ENCODE measurements at regions not wholly inside any gene's neighbourhood (a gene's known extent, or its start where the extent isn't known, plus 50 kb on each side); places are given as distances from the start of the nearest gene placed in this dataset.

- TF ChIP-seq EP300 (IDR thresholded peaks at IDR 0.05) (no peak), CTCF (IDR thresholded peaks at IDR 0.05) (no peak), POLR2A (IDR thresholded peaks at IDR 0.05) (no peak)
Measured at GRCh38 chr1:8145545-8146202, 119.6 kb upstream of the ERRFI1 start.

Data from tibial nerve (tissue), 4 donors.